GM12878 (cell line): ENCODE measurements at regions not wholly inside any gene's neighbourhood (a gene's known extent, or its start where the extent isn't known, plus 50 kb on each side); places are given as distances from the start of the nearest gene placed in this dataset.

Experiments
- ATAC-seq: fragments of 200-7000 bp; cut with Tn5 transposase; 3 replicates; pipeline ENCODE4 v1.9.1; 2020; ENCODE audit warnings: mild to moderate bottlenecking, moderate library complexity
- BruUV-seq: library from RNA; stranded (reverse); fragments of 400-500 nt; replicated peaks from 2 replicates; lab custom pipeline; 2021; lab: Mats Ljungman, UMichigan
- CTCF ChIA-PET: fragments of 300-600 bp; sonication (Branson Sonifier 250); formaldehyde crosslinking; extraction: SDS; loops from one replicate; lab custom pipeline; 2021; ENCODE audit warnings: inconsistent platforms; lab: Yijun Ruan, JAX
- POLR2A ChIA-PET: fragments of 350-600 bp; formaldehyde crosslinking; extraction: SDS; loops from one replicate; lab custom pipeline; 2021; ENCODE audit warnings: inconsistent platforms; lab: Charles Lee
- RAD21 ChIA-PET: fragments of 300-600 bp; sonication (Branson Sonifier 250); formaldehyde crosslinking; loops from one replicate; lab custom pipeline; 2023; ENCODE audit warnings: antibody characterized with exemption; ENCODE audit not compliant: unreplicated experiment; lab: Charles Lee
- SMC1A ChIA-PET: fragments of 300-600 bp; sonication (Branson Sonifier 250); formaldehyde crosslinking; loops from one replicate; lab custom pipeline; 2023; ENCODE audit not compliant: unreplicated experiment, uncharacterized antibody; lab: Charles Lee
- DNase-seq: peaks from one replicate; pipeline ENCODE4 v3.0.0-alpha.2; 2011; ENCODE audit warnings: low read depth, low spot score
- FAIRE-seq: peaks from 3 replicates; lab custom pipeline; 2011; peaks lifted over from hg19 to GRCh38; lab: Jason Lieb, UNC
- H2AFZ ChIP-seq: 2 replicates; pipeline ENCODE4 v1.6.0; 2011; ENCODE audit warnings: low read depth, low read length, control low read depth; ENCODE audit not compliant: control insufficient read depth
- H3K27ac ChIP-seq: 2 replicates; pipeline ENCODE4 v1.5.1; 2011; ENCODE audit warnings: control low read depth; ENCODE audit not compliant: control insufficient read depth, insufficient read depth
- H3K27me3 ChIP-seq, 2 experiments: replicated peaks in 1 of 2; 2 replicates each; pipeline versions ENCODE4 v1.6.0 to v1.6.1; 2011; ENCODE audit warnings: low read length in 1 of 2; ENCODE audit not compliant: control insufficient read depth in 2 of 2, insufficient read depth in 2 of 2
- H3K36me3 ChIP-seq, 2 experiments: 2 replicates each; pipeline ENCODE4 v1.5.1; 2011; ENCODE audit warnings: low read length in 1 of 2; ENCODE audit not compliant: control insufficient read depth in 2 of 2, insufficient read depth in 2 of 2
- H3K4me1 ChIP-seq: 2 replicates; pipeline ENCODE4 v1.6.1; 2011; ENCODE audit warnings: mild to moderate bottlenecking, low read length, moderate library complexity, mixed read lengths; ENCODE audit not compliant: control insufficient read depth, insufficient read depth
- H3K4me2 ChIP-seq: 2 replicates; pipeline ENCODE4 v1.6.0; 2011; ENCODE audit warnings: control low read depth; ENCODE audit not compliant: control insufficient read depth, insufficient read depth
- H3K4me3 ChIP-seq: fragments of 200-600 bp; sonication (generic); 2 replicates; pipeline ENCODE4 v1.5.1; 2016
- H3K79me2 ChIP-seq: 2 replicates; pipeline ENCODE4 v1.6.0; 2011; ENCODE audit warnings: low read length; ENCODE audit not compliant: control insufficient read depth, insufficient read depth
- H3K9ac ChIP-seq: 2 replicates; pipeline ENCODE4 v1.8.0; 2011; ENCODE audit warnings: low read length, control low read depth, mixed read lengths; ENCODE audit not compliant: control insufficient read depth, insufficient read depth
- H3K9me3 ChIP-seq: replicated peaks from 3 replicates; pipeline ENCODE4 v1.5.1; 2011; ENCODE audit warnings: mild to moderate bottlenecking, low read length; ENCODE audit not compliant: control insufficient read depth, insufficient read depth
- H4K20me1 ChIP-seq: 2 replicates; pipeline ENCODE4 v1.6.0; 2011; ENCODE audit not compliant: control insufficient read depth, insufficient read depth
- ATF3 ChIP-seq: IDR thresholded peaks from 2 replicates; pipeline ENCODE4 v1.6.1; 2011; ENCODE audit warnings: low read depth, mild to moderate bottlenecking, low read length, moderate library complexity, borderline replicate concordance; ENCODE audit errors: extremely low read depth
- BMI1 ChIP-seq: fragments of 450-650 bp; IDR thresholded peaks from 2 replicates; pipeline ENCODE4 v1.6.1; 2016; ENCODE audit warnings: mild to moderate bottlenecking, moderate library complexity, borderline replicate concordance
- DPF2 ChIP-seq: fragments of 450-650 bp; IDR thresholded peaks from 2 replicates; pipeline ENCODE4 v1.6.1; 2017; ENCODE audit warnings: mild to moderate bottlenecking
- HDAC6 ChIP-seq: fragments of 200-600 bp; sonication (generic); IDR thresholded peaks from one replicate; pipeline ENCODE4 v1.8.0; 2017; ENCODE audit warnings: antibody characterized with exemption; ENCODE audit not compliant: unreplicated experiment
- HSF1 ChIP-seq: fragments of 150-350 bp; IDR thresholded peaks from 2 replicates; pipeline ENCODE4 v1.6.1; 2014; ENCODE audit warnings: mild to moderate bottlenecking, low read depth, low read length
- IRF3 ChIP-seq: fragments of 450-650 bp; IDR thresholded peaks from 2 replicates; pipeline ENCODE4 v1.6.1; 2014; ENCODE audit warnings: mild to moderate bottlenecking
- POLR2AphosphoS2 ChIP-seq: IDR thresholded peaks from 2 replicates; pipeline ENCODE4 v1.6.1; 2011; ENCODE audit warnings: low read depth, mild to moderate bottlenecking, low read length, improper control_type of control experiment, moderate library complexity
- RAD21 ChIP-seq: IDR thresholded peaks from 2 replicates; pipeline ENCODE4 v1.6.1; 2011; ENCODE audit warnings: mild to moderate bottlenecking, low read depth, low read length, moderate library complexity; ENCODE audit not compliant: insufficient read depth
- REST ChIP-seq: IDR thresholded peaks from 2 replicates; pipeline ENCODE4 v1.6.1; 2012; ENCODE audit warnings: mild to moderate bottlenecking, low read depth, low read length
- TCF12 ChIP-seq: IDR thresholded peaks from 2 replicates; pipeline ENCODE4 v1.6.1; 2011; ENCODE audit warnings: low read depth, mild to moderate bottlenecking, low read length
- ZNF687 ChIP-seq: fragments of 450-650 bp; IDR thresholded peaks from 2 replicates; pipeline ENCODE4 v1.6.1; 2017; ENCODE audit warnings: mild to moderate bottlenecking, moderate library complexity
- WGBS: methylation state at CpG from one replicate; pipeline ENCODE4 v1.1.6; 2016; ENCODE audit warnings: low lambda C conversion rate; ENCODE audit not compliant: insufficient replicate concordance, insufficient coverage; ENCODE audit errors: missing lambda C conversion rate; 5-methylcytosine and 5-hydroxymethylcytosine counted together
- in situ Hi-C: fragments of 300-500 bp; cut with MboI; formaldehyde crosslinking; loops from 9 replicates; pipeline ENCODE4 v1.14.3; 2018; ENCODE audit warnings: mixed read lengths
- intact Hi-C: fragments of 100-400 bp; cut with micrococcal nuclease; formaldehyde crosslinking; loops from one replicate; pipeline ENCODE4 v1.14.2; 2022; ENCODE audit not compliant: unreplicated experiment

- Histone ChIP-seq H3K79me2 (no peaks in the 10 kb centered on the region), H3K4me3 (no peak overlapping the region), H3K27me3 (no peaks in the 10 kb centered on the region), H3K36me3 (no peaks in the 10 kb centered on the region), H3K4me1 (no peaks in the 10 kb centered on the region), H3K9ac (no peak overlapping the region), H3K27ac (no peak overlapping the region), H4K20me1 (no peaks in the 10 kb centered on the region), H2AFZ (no peak overlapping the region), H3K4me2 (no peak overlapping the region), H3K9me3 (no peaks in the 10 kb centered on the region)
- SMC1A ChIA-PET = no interaction called here
- in situ Hi-C loops = no loop called here
- TF ChIP-seq HDAC6 (no peak), POLR2AphosphoS2 (no peak), DPF2 (no peak), IRF3 (no peak), ZNF687 (no peak), TCF12 (no peak), REST (no peak), ATF3 (no peak), BMI1 (no peak), HSF1 (no peak), RAD21 (no peak)
- CTCF ChIA-PET = no interaction called here
- WGBS = 32% methylated on average over 2 of the region's 2 CpGs
- ATAC-seq (no peak), DNase-seq (no peak), FAIRE-seq (no peak)
- no TSS peak for BruUV-seq
- intact Hi-C loops = no loop called here
- POLR2A ChIA-PET = no interaction called here
- RAD21 ChIA-PET = no interaction called here
These were observed 544.6 kb upstream of the HS3ST1 start for GRCh38 chr4:11973270-11973669.
